Embryonic facial prominence (tissue), 1 donor: ENCODE measurements at regions not wholly inside any gene's neighbourhood (a gene's known extent, or its start where the extent isn't known, plus 50 kb on each side); places are given as distances from the start of the nearest gene placed in this dataset.
"Not testable (repeated sequence)": the region's sequence is repeated elsewhere in the genome, so short reads cannot be mapped to it uniquely, and the experiment has no call there.

ENCODE experiments used
- DNase-seq: peaks from one replicate; pipeline ENCODE4 v3.0.0-alpha.2; 2016; ENCODE audit errors: extremely low spot score

DNA sequence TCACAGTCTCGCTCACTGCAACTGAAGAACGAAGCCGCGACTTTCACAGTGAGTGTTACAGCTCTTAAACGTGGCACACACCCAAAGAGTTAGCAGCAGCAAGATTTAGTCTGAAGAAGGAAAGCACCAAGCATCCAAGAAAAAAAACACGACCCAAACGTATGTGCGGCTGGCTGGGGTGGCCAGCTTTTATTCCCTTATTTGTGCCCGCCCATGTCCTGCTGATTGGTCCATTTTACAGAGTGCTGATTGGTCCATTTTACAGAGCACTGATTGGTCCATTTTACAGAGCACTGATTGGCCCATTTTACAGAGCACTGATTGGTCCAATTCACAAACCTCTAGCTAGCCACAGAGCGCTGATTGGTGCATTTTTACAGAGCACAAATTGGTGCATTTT lies 323.0 kb upstream of the ATP10A start:
- DNase-seq, result not testable (repeated sequence)

DNA sequence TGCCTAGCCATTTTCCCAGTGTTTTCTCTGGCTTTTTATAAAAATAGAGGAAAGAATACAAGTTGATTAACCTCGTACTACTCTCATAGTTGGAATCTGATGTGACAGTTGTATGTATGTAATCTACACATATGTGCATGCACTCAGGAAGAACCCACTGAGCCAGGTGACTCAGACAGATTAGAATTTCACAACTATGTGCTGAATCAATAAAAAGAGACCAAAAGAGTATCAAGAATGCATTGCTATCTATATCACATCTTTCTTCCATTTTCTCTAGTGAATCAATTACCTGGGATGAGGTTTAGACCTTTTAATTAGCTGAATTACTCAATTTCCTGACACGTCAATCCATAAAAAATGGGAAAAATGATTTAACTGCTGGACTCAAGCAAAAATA lies 319.3 kb upstream of the ATP10A start:
- no peak for DNase-seq

DNA sequence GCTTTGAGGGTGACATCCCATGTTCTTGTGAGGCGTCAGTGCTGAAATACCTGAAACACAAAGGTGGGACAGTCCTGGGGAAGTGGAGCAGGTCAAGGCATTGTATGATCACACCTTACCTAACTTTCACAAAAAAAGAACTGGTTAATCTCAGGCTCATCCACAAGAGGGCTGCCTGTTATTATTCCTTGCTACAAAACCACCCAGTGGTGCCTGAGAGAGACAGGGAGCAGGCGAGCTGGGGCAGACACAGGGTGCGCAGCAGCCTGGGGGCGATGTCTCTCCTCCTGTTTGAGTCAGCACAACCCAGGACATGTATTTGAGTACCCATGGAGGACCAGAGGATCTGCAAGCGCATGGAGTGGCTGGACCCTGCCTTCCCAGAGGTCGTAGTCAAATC lies 316.8 kb upstream of the ATP10A start:
- no peak for DNase-seq

DNA sequence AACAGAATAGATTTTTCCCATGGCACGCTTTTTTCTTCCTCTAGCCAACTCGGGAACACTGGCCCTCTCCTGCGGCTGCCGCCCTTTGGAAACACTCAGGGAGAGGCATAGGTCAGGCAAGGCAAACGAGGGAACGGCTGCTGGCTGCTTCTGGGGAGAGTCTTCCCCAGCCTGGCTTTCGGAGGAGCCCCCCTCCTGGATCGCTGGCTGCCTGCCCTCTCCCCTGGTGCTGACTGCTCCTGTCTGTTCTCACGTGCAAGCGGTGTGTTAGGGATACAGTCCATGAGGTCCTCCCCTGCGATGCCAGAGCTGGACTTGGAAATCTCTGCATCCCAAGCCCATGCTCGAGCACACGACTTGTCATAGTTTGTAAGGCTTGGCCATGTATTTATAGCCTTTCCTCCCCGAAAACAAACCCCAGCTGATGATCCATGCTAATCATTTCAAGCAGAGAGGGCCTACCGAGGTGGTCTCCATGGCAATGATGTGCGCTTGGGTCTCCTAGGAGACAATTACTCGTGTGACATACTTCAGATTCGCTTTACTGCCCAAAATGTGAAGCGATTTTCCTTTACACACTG lies 315.6 kb upstream of the ATP10A start:
- DNase-seq, result no peak

DNA sequence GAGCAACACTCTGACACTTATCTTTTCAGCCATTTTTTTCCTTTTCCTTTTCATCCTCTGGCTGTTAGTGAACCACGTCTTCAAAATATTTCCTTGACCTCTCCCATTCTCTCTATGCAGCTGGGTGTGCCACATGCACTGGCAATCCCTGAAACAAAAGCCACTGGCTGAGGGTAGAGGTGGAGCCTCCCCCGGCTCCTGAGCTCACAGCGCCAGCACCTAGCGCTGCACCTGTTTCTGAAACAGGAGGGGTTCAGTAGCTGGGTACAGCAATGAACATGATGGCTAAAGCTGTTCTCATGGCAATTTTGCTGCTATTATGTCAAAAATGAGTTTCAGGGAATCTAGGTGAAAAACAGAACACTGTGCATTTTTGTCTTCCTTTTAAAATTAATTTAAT lies 314.7 kb upstream of the ATP10A start:
- DNase-seq, result no peak

DNA sequence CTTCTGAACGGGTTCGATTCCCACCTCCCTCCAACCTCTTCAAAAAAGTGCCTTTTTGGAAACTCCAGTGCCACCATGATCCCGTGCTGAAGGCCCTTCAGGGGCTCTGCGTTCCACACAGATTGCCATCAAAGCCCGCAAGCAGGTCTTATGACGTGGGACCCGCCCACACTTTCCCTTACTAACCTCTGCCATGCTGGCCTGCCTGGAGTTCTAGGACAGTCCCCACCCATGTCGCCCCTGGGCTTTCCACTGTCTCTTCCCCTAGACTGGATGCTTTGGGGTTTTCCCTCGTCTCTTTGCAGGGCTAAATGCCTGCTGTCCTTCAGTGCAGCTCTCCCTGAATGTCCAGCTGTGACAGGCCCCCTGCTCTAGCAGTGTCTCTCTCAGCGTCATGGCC lies 313.7 kb upstream of the ATP10A start:
- no peak for DNase-seq

DNA sequence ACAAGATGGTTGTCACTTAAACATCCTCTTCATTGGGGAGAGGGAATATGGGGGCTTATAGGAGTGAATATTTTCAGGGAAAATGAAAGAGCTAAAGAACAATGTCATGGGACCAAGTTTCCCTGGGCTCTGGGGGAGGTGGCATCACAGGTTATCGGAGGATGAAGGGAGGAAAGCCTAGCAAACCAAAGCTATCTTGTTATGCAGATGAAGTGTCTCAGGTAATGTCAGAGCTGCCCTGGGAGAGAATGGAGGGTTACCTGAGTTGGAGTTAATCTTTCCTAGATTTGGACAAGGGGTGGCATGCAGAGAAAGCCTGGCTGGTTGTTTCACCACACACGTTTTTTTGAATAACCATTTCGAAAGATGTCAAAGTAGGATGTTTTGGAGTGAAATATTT lies 308.1 kb upstream of the ATP10A start:
- DNase-seq, result no peak

DNA sequence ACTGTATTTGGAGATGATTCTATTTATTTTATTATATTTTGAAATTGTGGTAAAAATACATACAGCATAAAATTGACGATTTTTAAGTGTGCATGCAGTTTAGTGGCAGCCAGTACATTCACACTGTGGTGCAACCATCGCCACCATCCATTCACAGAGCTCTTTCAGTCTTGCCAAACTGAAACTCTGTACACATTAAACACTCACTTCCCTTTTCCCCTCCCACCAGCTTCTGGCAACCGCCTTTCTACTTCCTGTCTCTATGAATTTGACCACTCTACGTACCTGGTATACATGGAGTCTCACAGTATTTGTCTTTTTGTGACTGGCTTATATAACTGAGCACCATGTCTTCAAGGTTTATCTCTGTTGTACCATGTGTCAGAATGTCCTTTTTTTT lies 303.3 kb upstream of the ATP10A start:
- DNase-seq, result no peak

DNA sequence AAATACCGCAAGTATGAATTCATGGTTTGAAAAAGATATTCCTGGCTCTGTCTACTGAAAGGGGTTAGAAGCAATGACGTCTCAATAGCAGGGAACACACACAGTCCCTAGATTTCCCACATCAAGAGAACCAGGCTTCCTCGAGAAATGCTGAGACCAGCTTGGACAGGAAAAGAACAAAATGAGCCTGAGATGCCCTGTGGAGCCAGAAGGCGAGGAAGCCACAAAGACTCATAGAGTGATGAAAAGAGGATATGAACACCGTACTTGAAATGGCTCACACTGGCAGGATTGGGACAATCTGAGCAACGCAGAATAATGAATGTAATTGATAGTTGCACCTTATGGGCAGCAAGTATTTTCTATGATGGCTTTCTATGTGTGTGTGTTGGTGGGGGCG lies 302.4 kb upstream of the ATP10A start:
- no peak for DNase-seq

DNA sequence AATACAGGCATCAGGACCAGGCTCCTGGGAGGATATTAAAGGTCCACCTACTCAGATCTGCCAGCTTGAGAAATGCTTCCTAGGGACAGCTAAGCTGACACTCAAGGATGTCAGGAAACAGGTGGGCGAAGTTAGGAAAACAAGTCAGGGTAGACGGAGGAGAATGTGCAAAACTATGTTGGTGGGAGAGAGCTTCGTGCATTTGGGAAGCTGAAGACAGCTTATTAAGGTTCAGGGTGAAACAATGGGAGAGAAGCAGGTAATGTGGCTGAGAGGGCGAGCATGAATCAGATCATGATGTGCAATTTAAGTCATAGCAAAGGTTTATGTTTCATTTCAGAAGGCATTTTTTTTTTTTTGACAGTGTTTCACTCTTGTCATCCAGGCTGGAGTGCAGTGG lies 297.2 kb upstream of the ATP10A start:
- no peak for DNase-seq

DNA sequence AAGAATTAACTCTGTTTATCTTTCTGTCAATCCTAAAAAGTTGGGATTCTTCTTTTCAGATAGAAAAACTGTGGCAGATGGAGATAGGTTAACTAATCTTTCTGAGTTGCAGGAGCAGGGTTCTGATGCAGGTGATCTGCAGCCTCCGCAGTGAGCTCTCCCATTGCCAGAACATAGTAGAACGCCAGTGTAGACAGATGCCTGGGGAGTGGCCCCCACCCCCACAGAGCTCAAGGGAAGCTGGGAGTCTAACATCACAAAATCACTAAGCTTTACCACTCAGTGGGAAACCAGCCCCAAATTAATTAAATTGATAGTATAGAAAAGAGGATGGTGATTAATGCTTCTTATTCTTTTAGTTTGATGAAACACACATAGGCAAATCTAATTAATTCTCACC lies 295.0 kb upstream of the ATP10A start:
- DNase-seq, result no peak

DNA sequence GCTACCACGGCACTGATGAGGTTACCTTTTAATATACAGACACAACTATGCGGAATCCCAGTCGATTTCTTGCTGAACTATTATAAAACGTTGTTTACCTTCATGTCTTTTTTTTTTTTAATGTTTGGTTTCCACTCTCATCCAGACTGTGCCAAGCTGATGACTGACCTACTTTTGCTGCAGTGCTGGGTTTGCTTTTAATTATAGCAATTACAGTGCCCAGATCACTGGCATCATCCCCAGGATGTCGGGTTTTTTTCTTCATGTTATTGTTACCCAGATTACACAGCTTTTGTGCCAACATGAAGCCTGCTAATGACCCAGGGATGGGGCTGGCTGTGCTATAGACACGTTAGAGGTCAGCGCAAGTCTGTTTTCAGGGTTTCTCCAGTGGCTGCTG lies 294.0 kb upstream of the ATP10A start:
- DNase-seq, result no peak

DNA sequence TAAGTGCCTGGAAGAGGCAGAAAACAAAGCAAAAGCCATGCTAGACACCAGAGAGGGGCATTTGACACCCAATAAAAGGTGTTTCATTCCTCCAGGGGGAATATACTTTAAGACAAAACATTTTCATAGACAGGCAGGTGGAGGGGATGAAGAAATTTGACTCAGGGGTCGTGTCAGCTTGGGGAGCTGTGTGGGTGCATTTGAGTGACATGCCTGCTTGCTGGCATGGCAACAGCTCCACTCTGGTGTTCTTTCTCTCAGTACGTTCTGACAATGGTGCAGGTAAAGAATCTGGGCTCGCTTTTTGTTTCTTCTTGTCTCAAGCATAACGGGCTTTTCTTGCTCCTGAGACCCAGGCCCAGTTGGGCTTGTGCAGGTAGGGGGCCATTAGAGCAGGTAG lies 292.9 kb upstream of the ATP10A start:
- no peak for DNase-seq

DNA sequence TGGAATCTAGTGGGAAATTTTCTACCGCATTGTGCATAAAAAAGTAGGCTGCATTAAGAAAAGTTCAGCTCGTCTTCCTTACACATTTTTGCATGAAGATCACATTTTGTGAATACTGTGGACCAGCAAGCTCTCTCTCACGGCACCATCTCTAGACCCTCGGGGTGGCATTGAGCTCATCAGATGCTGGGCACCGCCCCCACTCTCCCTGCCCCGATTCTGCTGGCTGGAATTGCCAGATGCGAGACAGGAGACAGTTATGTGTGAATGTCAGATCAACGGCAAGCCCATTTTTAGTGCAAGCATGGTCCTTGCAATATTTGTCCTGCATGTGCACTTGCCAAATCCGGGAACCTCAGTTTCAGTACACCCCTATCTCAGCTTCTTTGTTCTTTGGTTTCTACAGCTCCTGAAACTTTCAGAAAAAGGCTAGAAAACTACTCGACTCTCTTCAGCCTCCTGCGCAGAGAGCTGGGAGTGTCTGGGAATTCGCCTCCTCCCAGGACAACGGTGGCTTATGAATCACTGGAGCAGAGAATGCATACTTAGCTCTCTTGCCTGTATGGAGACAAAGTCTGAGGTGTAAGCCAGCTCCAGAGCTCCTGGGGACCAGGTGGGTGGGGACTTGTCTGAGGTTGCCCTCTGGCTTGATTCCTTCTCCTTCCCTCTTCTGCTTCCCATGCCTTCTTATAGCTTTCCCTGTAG lies 285.2 kb upstream of the ATP10A start:
- DNase-seq, result no peak

DNA sequence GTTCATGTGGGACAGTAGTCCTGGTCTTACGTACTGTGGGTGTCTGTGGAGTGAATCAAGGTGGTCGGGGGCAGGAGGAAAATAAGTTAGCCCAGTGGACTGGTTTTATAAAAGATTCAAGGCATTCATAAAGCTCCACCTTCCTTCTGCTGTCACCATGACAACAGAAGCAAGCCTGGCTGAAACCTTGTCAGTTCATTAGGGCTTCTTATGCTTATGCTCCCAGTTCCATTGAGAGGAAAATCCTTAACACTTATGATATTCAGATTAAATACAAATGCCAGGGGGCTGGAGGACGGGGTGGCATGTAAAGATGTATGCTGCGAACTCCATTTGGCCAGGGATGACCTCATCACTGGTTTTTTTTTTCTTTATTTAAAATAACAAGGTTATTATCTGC lies 283.1 kb upstream of the ATP10A start:
- DNase-seq, result no peak

DNA sequence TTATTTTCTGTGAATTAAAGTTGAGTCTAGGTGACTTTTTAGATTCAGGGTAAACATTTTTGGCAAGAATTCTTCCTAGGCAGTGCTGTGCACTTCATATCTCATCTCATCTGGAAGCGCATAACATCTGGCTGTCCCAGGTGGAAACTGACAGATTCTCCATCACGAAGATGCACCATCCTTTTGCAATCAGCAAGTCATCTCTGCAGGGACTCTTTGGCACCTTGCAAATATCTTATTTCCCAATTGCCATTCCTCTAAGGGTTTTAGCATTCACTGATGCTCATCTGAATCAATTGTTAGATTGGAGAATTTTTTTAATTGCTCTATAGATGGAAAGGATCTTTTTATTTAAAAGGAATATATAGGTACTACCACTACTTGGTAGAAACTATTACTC lies 282.7 kb upstream of the ATP10A start:
- DNase-seq, result no peak

DNA sequence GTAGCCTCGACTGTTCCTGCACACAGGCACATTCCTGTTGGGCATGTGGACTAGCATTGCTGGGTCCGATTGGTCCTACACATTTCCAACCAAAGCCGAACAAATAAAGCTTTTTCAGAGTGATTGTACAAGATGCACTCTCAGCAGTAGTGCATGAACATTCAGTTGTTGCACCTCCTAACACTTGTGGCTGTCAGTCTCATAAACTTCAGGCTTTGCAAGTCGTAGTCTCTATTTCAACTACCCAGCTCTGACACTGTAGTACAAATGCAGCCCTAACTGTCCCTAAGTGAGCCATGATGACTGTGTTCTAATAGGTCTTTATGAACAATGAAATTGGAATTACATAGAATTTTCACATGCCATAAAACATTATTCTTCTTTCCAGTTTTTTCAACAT lies 281.7 kb upstream of the ATP10A start:
- no peak for DNase-seq

DNA sequence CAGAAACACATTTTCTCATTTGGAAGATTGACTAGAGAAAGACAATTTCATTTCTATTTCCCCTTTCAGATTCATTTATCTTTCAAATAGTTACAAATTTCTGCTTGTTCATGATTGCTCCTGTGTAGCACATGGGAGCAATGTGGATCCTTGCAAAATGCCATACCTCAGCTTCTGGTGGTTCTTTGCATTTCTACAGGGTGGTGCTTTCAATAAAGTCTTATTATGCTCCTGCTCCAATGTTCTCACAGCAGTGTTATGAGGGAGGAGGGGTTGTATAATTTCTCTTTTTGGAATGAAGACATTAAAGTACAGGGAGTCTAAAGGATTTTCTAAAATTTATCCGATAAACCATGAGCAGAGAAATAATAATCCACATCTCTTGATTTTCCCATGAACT lies 280.1 kb upstream of the ATP10A start:
- DNase-seq, result no peak

DNA sequence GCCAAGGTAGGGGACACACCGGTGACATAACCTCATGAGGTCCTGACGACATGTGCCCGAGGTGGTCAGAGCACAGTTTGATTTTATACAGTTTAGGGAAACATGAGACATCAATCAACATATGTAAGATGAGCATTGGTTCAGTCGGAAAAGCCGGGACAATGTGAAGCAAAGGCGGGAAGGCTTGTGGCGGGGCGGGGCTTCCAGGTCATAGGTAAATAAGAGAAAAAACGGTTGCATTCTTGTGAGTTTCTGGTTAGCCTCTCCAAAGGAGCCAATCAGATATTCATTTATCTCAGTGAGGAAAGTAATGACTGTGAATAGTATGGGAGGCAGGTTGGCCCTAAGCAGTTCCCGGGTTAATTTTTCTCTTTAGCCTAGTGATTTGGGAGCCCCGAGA lies 271.7 kb upstream of the ATP10A start:
- DNase-seq, result no peak

DNA sequence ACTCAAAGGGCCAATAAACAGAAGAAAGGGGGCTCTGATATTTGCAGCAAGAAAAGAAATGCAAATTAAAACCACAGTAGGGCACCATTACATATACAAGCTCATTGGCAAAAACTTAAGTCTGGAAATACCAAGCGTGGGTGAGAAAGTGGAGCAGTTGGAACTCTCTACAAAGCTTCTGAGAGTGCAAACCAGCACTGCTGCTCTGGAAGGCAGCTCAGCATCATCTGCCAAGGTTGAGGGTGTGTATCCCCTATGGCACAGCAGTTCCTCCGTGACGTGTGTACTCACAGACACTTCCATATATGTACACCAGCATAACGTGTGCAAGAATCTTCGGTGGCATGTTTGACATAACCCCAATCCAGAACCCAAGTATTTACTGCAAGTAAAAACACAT lies 271.0 kb upstream of the ATP10A start:
- no peak for DNase-seq

DNA sequence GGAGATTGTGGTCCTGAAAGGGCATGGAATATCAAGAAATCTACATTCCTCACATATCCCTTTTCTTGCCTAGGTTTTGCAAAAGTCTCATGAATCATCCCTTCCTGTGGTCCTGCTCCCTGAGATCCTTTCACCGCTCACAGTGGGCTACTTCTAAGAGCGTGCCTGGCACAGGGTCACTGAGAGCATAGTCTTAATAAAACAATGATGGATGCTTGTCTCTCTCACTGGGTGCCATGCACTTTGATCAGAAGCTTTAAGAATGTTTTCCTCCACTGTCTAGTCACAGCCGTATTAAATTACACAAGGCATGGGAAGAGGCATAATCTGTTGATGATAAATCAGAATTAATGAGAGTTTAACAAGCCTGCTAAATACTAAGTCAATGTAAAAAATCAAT lies 269.7 kb upstream of the ATP10A start:
- no peak for DNase-seq

DNA sequence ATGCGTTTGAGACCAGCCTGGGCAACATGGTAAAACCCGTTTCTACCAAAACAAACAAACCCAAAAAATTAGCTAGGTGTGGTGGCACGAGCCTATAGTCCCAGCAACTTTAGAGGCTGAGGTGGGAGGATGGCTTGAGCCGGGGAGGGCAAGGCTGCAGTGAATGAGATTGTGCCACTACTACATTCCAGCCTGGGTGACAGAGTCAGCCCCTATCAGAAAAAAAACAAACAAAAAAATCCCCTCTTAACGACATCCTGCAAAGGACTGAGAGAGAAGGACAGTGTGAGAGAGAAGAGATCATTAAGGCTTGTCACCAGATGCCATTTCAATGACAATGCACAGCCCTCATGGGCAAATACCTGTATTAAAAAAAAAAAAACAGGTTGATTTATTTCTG lies 266.7 kb upstream of the ATP10A start:
- no peak for DNase-seq

DNA sequence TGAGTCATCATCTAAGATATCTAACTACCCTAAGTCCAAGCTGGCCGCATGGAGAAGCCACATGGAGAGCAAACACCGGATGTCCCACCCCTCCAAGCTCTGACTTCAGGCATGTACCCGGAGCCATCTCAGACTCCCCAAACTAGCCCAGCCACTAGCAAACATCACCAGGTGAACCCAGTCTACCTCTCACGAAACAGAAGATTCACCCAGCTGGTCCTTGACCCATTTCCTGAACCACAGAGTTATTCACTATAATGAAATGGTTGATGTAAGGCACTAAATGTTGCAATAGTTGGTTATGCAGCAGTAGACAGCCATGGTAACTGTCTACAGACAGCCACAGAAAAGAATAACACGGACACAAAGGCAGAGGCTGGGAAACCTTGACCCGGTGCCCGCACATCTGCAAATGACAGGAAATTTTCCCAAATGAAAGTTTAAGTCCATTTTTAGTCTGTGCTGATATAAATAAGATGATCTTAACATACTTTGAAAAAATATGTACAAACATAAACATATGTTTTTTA lies 265.5 kb upstream of the ATP10A start:
- no peak for DNase-seq

DNA sequence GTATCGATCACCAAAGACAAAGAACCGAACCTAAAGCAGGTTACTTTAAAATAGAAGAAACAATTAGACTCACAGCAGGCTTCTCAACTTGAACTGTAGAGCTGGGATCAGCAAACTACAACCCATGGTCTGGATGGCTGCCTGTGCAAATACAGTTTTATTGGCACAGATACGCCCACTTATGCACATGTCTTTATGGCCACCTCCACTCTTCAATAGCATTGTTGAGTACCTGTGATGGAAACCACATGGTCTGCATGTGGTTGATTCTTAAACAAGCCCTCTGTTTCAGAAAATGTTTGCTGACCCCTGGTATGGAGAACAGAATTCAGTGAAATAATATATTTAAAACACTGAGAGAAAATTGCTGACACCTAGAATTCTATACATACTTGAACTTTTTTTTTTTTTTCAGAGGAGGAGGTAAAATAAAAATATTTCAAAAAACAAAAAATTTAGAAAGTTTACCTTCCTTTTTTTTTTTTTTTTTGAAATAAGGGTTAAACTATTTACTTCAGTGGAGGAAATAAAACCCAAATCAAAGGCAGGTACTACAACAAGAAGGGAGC lies 263.8 kb upstream of the ATP10A start:
- no peak for DNase-seq
